K562 (cell line): ENCODE measurements at regions not wholly inside any gene's neighbourhood (a gene's known extent, or its start where the extent isn't known, plus 50 kb on each side); places are given as distances from the start of the nearest gene placed in this dataset.

ENCODE experiments used
- BCOR ChIP-seq: fragments of 450-650 bp; IDR thresholded peaks from 2 replicates; pipeline ENCODE4 v1.6.1; 2016
- CCNT2 ChIP-seq: IDR thresholded peaks from 2 replicates; pipeline ENCODE4 v1.6.1; 2011; ENCODE audit warnings: borderline replicate concordance, low read depth, mild to moderate bottlenecking, moderate library complexity, mixed read lengths, low read length; ENCODE audit not compliant: insufficient read length; ENCODE audit errors: extremely low read depth
- EGR1 ChIP-seq: fragments of 450-650 bp; conservative IDR thresholded peaks from 2 replicates; pipeline ENCODE4 v1.6.1; 2017; ENCODE audit warnings: mild to moderate bottlenecking
- FIP1L1 ChIP-seq: fragments of 200-400 bp; formaldehyde crosslinking; IDR thresholded peaks from 2 replicates; pipeline ENCODE4 v1.6.1; 2018; ENCODE audit warnings: mild to moderate bottlenecking, low read depth, low read length; ENCODE audit not compliant: poor library complexity, severe bottlenecking
- GTF3C2 ChIP-seq: IDR thresholded peaks from 3 replicates; pipeline ENCODE4 v1.6.1; 2011; ENCODE audit warnings: borderline replicate concordance, mild to moderate bottlenecking, moderate library complexity; ENCODE audit not compliant: insufficient read length; ENCODE audit errors: extremely low read depth
- IRF2 ChIP-seq: sonication (generic); formaldehyde crosslinking; IDR thresholded peaks from 2 replicates; pipeline ENCODE4 v1.8.1; 2022; ENCODE audit warnings: mild to moderate bottlenecking, missing genetic modification reagents
- KDM1A ChIP-seq, 2 experiments: fragments of 450-650 bp; IDR thresholded peaks; 2 replicates each; pipeline ENCODE4 v1.6.1; 2016; ENCODE audit warnings: mild to moderate bottlenecking in 2 of 2
- MEF2A ChIP-seq: IDR thresholded peaks from 2 replicates; pipeline ENCODE4 v1.6.1; 2011; ENCODE audit warnings: low read depth, mild to moderate bottlenecking, low read length, moderate library complexity; ENCODE audit not compliant: control insufficient read depth
- PRMT5 ChIP-seq: sonication (generic); formaldehyde crosslinking; IDR thresholded peaks from 2 replicates; pipeline ENCODE4 v1.5.0; 2020; ENCODE audit warnings: missing genetic modification reagents
- SFPQ ChIP-seq: fragments of 200-400 bp; formaldehyde crosslinking; IDR thresholded peaks from 2 replicates; pipeline ENCODE4 v1.6.1; 2017; ENCODE audit warnings: mild to moderate bottlenecking, low read depth, low read length, moderate library complexity
- SRSF7 ChIP-seq: fragments of 200-400 bp; formaldehyde crosslinking; optimal IDR thresholded peaks from 2 replicates; pipeline ENCODE3; 2017; ENCODE audit warnings: mild to moderate bottlenecking, low read depth, low read length
- TAF15 ChIP-seq: fragments of 200-400 bp; formaldehyde crosslinking; IDR thresholded peaks from 2 replicates; pipeline ENCODE4 v1.6.1; 2017; ENCODE audit warnings: mild to moderate bottlenecking, low read depth, low read length, moderate library complexity
- TCFL5 ChIP-seq: fragments of 250-450 bp; sonication (Bioruptor Pico); conservative IDR thresholded peaks from 2 replicates; pipeline ENCODE4 v1.6.1; 2021; ENCODE audit warnings: mild to moderate bottlenecking, moderate library complexity, matching md5 sums
- ZKSCAN8 ChIP-seq: fragments of 200-800 bp; sonication (Bioruptor generic); IDR thresholded peaks from 2 replicates; pipeline ENCODE4 v1.6.1; 2016; ENCODE audit warnings: missing genetic modification characterization, missing compliant biosample characterization
- ZNF146 ChIP-seq: IDR thresholded peaks from one replicate; pipeline ENCODE4 v1.6.1; 2018; ENCODE audit warnings: missing compliant biosample characterization; ENCODE audit not compliant: unreplicated experiment
- ZNF3 ChIP-seq: fragments of 250-450 bp; sonication (Bioruptor Pico); IDR thresholded peaks from 2 replicates; pipeline ENCODE4 v1.5.0; 2021; ENCODE audit warnings: mild to moderate bottlenecking, moderate library complexity
- ZNF436 ChIP-seq: fragments of 250-450, 450-650 bp; sonication (Bioruptor Pico); formaldehyde crosslinking; IDR thresholded peaks from 2 replicates; pipeline ENCODE4 v1.7.0; 2020; ENCODE audit warnings: mild to moderate bottlenecking
- ZSCAN29 ChIP-seq: fragments of 450-650 bp; IDR thresholded peaks from 2 replicates; pipeline ENCODE4 v1.6.1; 2017
- TF ChIP-seq, protein P1 (sequence below): fragments of 450-650 bp; IDR thresholded peaks from 2 replicates; pipeline ENCODE4 v1.6.1; 2016; ENCODE audit warnings: low read depth, mild to moderate bottlenecking, moderate library complexity
- TF ChIP-seq, protein P2 (sequence below): sonication (generic); formaldehyde crosslinking; IDR thresholded peaks from 2 replicates; pipeline ENCODE4 v1.8.1; 2023; ENCODE audit warnings: mild to moderate bottlenecking, missing genetic modification reagents
- TF ChIP-seq, protein P3 (sequence below), 2 experiments: fragments of 200-800 bp in 1 of 2; sonication (Bioruptor generic) in 1 of 2; sonication (generic) in 1 of 2; formaldehyde crosslinking in 1 of 2; IDR thresholded peaks in 1 of 2; conservative IDR thresholded peaks in 1 of 2; 2 replicates each; pipeline versions ENCODE4 v1.5.0 to v1.6.1; 2016 to 2020; ENCODE audit warnings: missing compliant biosample characterization in 1 of 2, missing genetic modification characterization in 1 of 2, missing genetic modification reagents in 1 of 2

GRCh38 chr7:136049117-136049516 is 72.0 kb upstream of the MTPN start (continued):
- TF ChIP-seq, protein P1, sequence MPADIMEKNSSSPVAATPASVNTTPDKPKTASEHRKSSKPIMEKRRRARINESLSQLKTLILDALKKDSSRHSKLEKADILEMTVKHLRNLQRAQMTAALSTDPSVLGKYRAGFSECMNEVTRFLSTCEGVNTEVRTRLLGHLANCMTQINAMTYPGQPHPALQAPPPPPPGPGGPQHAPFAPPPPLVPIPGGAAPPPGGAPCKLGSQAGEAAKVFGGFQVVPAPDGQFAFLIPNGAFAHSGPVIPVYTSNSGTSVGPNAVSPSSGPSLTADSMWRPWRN = no peak
- TF ChIP-seq MEF2A = no peak
- TF ChIP-seq ZKSCAN8 (CRISPR knock-in tag) = no peak
- TF ChIP-seq EGR1 = no peak
- no peak for TF ChIP-seq FIP1L1
- TF ChIP-seq IRF2 (CRISPR knock-in tag) = no peak
- no peak for TF ChIP-seq SFPQ
- no peak for TF ChIP-seq PRMT5 (CRISPR knock-in tag)
- TF ChIP-seq KDM1A (IDR thresholded peaks at IDR 0.05) = peak; percentile 80 to 82
- TF ChIP-seq, protein P2, sequence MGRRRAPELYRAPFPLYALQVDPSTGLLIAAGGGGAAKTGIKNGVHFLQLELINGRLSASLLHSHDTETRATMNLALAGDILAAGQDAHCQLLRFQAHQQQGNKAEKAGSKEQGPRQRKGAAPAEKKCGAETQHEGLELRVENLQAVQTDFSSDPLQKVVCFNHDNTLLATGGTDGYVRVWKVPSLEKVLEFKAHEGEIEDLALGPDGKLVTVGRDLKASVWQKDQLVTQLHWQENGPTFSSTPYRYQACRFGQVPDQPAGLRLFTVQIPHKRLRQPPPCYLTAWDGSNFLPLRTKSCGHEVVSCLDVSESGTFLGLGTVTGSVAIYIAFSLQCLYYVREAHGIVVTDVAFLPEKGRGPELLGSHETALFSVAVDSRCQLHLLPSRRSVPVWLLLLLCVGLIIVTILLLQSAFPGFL (CRISPR knock-in tag) = no peak
- no peak for TF ChIP-seq TCFL5 (CRISPR knock-in tag)
- TF ChIP-seq TAF15 = no peak
- TF ChIP-seq ZSCAN29 = no peak
- no peak for TF ChIP-seq CCNT2
- TF ChIP-seq ZNF3 (CRISPR knock-in tag) = no peak
- TF ChIP-seq SRSF7 = no peak
- no peak for TF ChIP-seq ZNF146 (CRISPR knock-in tag)
- TF ChIP-seq, protein P3, sequence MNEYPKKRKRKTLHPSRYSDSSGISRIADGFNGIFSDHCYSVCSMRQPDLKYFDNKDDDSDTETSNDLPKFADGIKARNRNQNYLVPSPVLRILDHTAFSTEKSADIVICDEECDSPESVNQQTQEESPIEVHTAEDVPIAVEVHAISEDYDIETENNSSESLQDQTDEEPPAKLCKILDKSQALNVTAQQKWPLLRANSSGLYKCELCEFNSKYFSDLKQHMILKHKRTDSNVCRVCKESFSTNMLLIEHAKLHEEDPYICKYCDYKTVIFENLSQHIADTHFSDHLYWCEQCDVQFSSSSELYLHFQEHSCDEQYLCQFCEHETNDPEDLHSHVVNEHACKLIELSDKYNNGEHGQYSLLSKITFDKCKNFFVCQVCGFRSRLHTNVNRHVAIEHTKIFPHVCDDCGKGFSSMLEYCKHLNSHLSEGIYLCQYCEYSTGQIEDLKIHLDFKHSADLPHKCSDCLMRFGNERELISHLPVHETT (CRISPR knock-in tag; conservative IDR thresholded peaks at IDR 0.05 in 1 of 2, IDR thresholded peaks at IDR 0.05 in 1 of 2) = no peak
- no peak for TF ChIP-seq GTF3C2
- TF ChIP-seq BCOR = no peak
- TF ChIP-seq ZNF436 (CRISPR knock-in tag) = no peak
